D721Med (cell line): ENCODE measurements at regions not wholly inside any gene's neighbourhood (a gene's known extent, or its start where the extent isn't known, plus 50 kb on each side); places are given as distances from the start of the nearest gene placed in this dataset.

ENCODE experiments used
- DNase-seq: peaks from one replicate; pipeline ENCODE4 v3.0.0; 2011; ENCODE audit warnings: low spot score; ENCODE audit not compliant: insufficient read length
- FAIRE-seq: peaks from 2 replicates; lab custom pipeline; 2011; peaks lifted over from hg19 to GRCh38; lab: Jason Lieb, UNC
- CTCF ChIP-seq: IDR thresholded peaks from 2 replicates; pipeline ENCODE4 v1.5.1; 2012; ENCODE audit warnings: mild to moderate bottlenecking, control low read depth; ENCODE audit not compliant: insufficient read depth; ENCODE audit errors: missing control alignments

DNA sequence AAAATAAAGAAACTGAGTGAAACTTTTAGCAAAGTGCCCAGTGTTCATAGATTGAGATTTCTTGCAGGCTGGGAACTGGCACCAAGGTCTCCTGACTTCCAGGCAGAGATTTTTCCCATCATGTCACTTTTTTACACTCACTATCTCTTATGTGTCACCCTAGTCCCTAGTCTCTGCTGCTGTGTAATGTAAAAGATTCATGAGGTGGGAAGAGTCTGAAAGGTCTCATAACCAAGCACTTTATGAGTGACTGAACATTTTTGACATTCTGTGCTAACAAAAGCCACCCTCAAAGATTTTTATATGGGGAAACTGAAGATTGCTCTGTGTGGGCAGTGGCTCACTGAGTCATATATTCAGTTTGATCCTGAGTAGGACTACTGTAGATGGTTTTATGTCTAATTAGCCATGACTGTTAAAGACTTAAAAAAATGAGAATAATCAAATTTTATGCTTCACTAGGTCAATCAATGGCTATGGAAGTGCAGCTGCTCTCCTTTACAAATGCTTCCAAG lies 900.3 kb upstream of the SORCS1 start:
- no peak for DNase-seq
- TF ChIP-seq CTCF: no peak
- no peak for FAIRE-seq

GRCh38 chr10:108060246-108060645 lies 895.7 kb upstream of the SORCS1 start:
- TF ChIP-seq CTCF: no peak
- no peak for FAIRE-seq

GRCh38 chr10:108055506-108055905 lies 891.0 kb upstream of the SORCS1 start:
- TF ChIP-seq CTCF: no peak
- DNase-seq (no peak), FAIRE-seq (no peak)

More at GRCh38 chr10:108060246-108060645, 895.7 kb upstream of the SORCS1 start:
- DNase-seq: no peak

DNA sequence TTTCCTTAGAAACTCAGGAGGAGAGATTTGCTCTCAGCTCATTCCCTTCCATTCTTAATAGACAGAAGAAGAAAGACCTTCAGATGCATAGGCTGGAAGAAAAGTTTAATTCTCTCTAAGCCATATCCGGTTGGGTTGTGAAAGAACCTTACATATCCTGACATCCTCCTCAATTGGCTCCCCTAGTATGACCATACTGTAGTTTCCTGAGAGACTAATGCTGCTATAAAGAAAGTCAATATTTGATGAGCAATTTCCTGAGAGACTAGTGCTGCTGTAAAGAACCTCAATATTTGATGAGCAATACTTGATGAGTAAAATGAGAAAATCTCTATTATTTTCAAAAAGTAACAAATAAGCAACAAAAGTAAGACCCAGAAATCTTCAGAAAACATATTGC lies 888.5 kb upstream of the SORCS1 start:
- no peak for FAIRE-seq
- DNase-seq: no peak
- no peak for TF ChIP-seq CTCF

DNA sequence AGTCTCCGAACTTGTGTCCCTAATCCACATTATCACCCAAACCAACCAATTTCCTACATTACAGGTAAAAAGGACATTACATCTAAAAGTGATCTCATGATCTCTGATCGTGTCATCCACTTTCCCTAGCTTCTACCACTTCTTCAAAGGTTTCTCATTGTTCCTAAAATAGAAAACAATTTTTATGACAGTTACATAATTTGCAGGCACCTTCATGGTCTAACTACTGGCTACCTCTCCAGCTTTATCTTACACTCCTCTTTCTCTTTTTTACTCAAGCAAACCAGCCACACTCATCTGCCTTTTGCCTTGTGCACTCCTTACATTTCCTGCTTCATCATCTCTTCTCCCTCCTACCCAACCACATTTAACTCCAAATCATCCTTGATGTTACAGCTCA lies 886.7 kb upstream of the SORCS1 start:
- DNase-seq: no peak
- no peak for TF ChIP-seq CTCF
- FAIRE-seq: no peak

- no peak for TF ChIP-seq CTCF
- FAIRE-seq (no peak), DNase-seq (no peak)
Observed at GRCh38 chr10:108050626-108051025, 886.1 kb upstream of the SORCS1 start.

- no peak for TF ChIP-seq CTCF
- no peak for DNase-seq
- no peak for FAIRE-seq
Observed at GRCh38 chr10:108049668-108050067, 885.2 kb upstream of the SORCS1 start.
